GM10266 (cell line): ENCODE measurements at regions not wholly inside any gene's neighbourhood (a gene's known extent, or its start where the extent isn't known, plus 50 kb on each side); places are given as distances from the start of the nearest gene placed in this dataset.

Experiments
- DNase-seq: peaks from one replicate; pipeline ENCODE4 v3.0.0; 2012; ENCODE audit errors: extremely low spot score
- TF ChIP-seq, protein P1 (sequence below): IDR thresholded peaks from 2 replicates; pipeline ENCODE4 v1.5.1; 2012; ENCODE audit warnings: mild to moderate bottlenecking, low read depth; ENCODE audit not compliant: control insufficient read depth, insufficient read depth; ENCODE audit errors: missing control alignments

DNA sequence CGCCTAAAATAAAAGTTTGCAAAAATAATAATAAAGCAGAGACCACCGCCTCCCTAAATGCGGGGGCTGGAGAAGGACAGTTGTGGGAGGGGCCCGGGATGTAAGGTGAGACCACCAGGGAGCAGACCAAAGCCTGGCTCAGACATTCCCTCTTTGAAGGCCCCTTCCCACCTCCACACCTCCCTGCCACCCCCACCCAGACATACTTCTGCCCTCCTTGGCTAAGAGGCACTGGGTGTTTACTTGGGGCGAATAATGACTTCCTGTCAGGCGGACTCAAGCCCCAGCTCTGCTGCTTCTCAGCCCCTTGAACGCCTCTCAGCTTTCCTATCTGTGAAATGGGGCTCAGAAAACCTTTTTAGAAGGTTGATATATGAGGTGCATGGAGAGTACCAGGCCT lies 58.8 kb upstream of the GGTA1 start:
- no peak for DNase-seq
- TF ChIP-seq, protein P1, sequence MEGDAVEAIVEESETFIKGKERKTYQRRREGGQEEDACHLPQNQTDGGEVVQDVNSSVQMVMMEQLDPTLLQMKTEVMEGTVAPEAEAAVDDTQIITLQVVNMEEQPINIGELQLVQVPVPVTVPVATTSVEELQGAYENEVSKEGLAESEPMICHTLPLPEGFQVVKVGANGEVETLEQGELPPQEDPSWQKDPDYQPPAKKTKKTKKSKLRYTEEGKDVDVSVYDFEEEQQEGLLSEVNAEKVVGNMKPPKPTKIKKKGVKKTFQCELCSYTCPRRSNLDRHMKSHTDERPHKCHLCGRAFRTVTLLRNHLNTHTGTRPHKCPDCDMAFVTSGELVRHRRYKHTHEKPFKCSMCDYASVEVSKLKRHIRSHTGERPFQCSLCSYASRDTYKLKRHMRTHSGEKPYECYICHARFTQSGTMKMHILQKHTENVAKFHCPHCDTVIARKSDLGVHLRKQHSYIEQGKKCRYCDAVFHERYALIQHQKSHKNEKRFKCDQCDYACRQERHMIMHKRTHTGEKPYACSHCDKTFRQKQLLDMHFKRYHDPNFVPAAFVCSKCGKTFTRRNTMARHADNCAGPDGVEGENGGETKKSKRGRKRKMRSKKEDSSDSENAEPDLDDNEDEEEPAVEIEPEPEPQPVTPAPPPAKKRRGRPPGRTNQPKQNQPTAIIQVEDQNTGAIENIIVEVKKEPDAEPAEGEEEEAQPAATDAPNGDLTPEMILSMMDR: no peak

DNA sequence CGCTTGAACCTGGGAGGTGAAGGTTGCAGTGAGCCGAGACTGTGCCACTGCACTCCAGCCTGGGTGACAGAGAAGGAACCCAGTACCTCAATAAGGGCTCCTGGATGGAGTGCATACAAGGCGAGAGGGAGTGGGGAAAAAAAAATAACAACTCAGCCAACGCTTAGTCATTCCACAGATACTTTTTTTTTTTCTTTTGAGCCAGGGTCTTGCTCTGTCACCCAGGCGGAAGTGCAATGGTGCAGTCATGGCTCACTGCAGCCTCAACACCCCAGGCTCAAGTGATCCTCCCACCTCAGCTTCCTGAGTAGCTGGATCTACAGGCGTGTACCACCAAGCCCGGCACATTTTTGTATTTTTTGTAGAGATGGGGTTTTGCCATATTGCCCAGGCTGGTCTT lies 59.5 kb upstream of the GGTA1 start:
- DNase-seq: no peak
- TF ChIP-seq, protein P1: no peak

DNA sequence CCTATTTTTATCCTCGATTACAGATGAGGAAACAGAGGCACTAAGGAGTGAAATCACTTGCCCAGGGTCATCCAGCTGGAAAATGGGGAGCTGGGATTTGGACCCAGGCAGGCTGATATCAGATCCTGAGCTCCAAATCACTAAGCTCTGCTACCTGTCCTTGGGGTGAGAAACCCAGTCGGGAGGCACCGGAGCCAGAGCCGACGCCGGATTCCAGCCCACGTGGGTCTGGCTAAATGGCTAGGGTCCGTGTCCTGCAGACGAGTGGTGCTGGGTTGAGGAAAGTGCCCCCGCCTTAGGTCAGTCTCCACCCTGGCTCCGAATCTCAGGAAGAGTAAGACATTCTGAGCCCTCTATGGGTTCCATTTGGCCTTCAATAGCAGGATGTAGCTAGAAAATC lies 61.3 kb upstream of the GGTA1 start:
- no peak for DNase-seq
- TF ChIP-seq, protein P1: no peak

DNA sequence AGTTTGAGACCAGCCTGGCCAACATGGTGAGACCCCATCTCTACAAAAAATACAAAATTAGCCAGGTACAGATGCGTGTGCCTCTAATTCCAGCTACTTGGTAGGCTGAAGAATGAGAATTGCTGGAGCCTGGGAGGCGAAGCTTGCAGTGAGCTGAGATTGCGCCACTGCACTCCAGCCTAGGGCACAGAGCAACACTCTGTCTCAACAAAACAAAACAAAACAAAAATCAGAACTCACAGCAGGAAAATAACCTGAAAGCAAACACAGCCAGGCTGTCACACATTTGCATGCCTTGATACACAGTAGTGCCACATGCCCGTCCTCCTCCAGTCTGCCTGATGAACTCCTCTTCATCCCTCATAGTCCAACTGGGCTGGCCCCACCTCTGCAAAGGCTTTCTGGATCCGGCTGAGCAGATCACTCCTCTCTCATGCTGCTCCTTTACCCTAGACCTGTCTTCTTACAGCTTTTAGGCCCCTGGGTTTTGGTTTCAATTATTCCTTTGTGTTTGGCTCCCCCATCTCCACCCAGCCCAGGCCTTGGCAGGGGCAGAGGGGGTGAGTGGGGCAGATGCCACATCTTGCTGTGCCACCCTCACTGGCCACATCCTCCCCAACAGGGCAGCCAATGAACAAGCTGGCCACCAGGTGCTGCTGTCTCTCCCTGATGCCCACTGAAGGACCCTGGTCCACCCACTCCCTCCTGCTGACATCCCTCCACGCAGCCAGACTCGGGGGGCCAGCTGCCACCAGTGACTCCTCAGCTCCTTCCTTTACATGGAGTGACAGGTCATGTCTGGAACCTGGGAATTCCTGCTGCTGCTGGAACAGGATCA lies 62.0 kb upstream of the GGTA1 start:
- TF ChIP-seq, protein P1: no peak
- no peak for DNase-seq

DNA sequence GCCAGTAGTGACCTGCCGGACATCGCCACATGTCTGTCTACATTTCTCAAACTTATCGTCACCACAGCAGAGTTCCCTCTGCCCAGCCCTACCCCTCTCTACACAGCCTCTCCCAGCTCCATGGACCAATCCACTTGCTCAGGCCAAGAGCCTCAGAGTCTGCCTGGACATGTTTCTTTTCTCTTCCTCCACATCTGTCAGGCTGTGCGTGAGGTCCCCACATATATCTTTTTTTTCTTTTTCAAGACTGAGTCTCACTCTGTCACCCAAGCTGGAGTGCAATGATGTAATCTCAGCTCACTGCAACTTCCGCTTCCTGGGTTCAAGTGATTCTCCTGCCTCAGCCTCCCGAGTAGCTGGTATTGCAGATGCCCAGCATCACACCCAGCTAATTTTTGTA lies 62.7 kb upstream of the GGTA1 start:
- TF ChIP-seq, protein P1: no peak

DNA sequence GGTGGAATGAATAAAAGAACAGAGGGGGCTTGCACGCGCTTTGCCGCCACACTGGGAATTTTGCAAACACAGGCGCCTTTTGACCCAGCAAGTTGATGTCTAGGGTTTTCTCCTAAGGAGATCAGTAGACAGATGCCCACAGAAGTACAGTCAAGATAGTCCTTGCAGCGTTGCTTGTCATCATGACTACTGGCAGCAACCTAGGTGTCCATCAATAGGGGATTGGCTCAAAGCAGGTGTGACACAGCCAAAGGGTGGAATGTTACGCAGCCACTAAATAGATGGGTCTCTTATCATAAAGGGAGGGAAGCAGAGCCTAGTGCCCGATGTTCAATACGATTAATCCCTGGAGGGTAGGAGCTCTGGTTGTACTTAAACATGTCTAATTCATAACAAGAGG lies 63.8 kb upstream of the GGTA1 start:
- no peak for DNase-seq
- TF ChIP-seq, protein P1: no peak

More for the DNA sequence above, 62.7 kb upstream of the GGTA1 start:
- no peak for DNase-seq

DNA sequence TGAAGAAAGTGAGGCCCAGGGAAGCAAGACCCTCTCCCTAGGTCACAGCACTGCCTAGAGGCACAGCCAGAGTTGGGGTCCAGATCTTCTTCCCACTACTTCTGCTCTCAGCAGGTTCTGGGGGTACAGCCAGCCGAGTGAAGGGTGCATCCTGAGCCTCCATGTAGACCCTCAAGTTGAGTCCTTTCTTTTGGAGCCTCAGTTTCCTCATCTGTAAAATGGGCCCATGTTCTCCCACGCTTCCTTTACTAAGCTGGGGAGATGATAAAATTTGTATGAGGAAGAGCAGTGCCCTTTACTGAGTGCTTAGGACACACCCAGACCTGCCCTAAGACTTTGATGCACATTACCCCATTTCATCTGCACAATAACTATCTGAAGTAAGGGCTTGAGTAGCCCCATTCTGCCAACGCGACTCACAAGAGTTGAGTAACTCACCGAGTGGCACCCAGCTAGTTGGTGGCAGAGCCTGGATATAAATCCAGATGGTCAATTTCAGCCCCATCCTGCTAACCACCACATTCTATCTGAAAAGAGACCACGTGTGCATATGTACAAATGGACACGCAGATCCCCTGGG lies 64.3 kb upstream of the GGTA1 start:
- no peak for DNase-seq

More for the DNA sequence above, 64.3 kb upstream of the GGTA1 start:
- TF ChIP-seq, protein P1: no peak
